ENCODE measurements at regions not wholly inside any gene's neighbourhood (a gene's known extent, or its start where the extent isn't known, plus 50 kb on each side); places are given as distances from the start of the nearest gene placed in this dataset.

GRCh38 chr6:132207991-132208390, 193.3 kb downstream of the MOXD1 start (continued):
- TF ChIP-seq ATF3 (IDR thresholded peaks at IDR 0.05; ENCODE audit: insufficient read depth, low read depth, low read length): no peak
- no peak for TF ChIP-seq EZH2 (IDR thresholded peaks at IDR 0.05; ENCODE audit: low read depth, low read length, severe bottlenecking)
- no peak for TF ChIP-seq MAFK (IDR thresholded peaks at IDR 0.05; ENCODE audit: low read depth, low read length)
- no peak for TF ChIP-seq MAX (IDR thresholded peaks at IDR 0.05)
- TF ChIP-seq E2F6 (IDR thresholded peaks at IDR 0.05): no peak

Measured in H1 (cell line).